ENCODE measurements at regions not wholly inside any gene's neighbourhood (a gene's known extent, or its start where the extent isn't known, plus 50 kb on each side); places are given as distances from the start of the nearest gene placed in this dataset.

- DNase-seq, result peak; percentile 44
Measured at GRCh38 chr7:17239683-17240521, 58.5 kb upstream of the AHR start.

- DNase-seq, result no peak
Measured at GRCh38 chr7:17242504-17242903, 55.9 kb upstream of the AHR start.

- DNase-seq, result no peak
Measured at GRCh38 chr7:17244786-17245185, 53.7 kb upstream of the AHR start.

GRCh38 chr7:17247357-17247756 lies 51.1 kb upstream of the AHR start:
- no peak for DNase-seq

GRCh38 chr7:17248527-17248926 lies 49.9 kb upstream of the AHR start:
- no peak for DNase-seq
